Endothelial cell (in vitro differentiated cells): ENCODE measurements at regions not wholly inside any gene's neighbourhood (a gene's known extent, or its start where the extent isn't known, plus 50 kb on each side); places are given as distances from the start of the nearest gene placed in this dataset.
A peak's percentile ranks its signal among the peaks of the same experiment; 100 is the strongest.

Source experiments
- DNase-seq: peaks from one replicate; pipeline ENCODE4 v3.0.0; 2021; ENCODE audit warnings: low spot score
- H3K27ac Mint-ChIP-seq: one replicate; pipeline ENCODE4 v1.8.0; 2021; ENCODE audit warnings: mixed read lengths, inconsistent platforms; ENCODE audit not compliant: unreplicated experiment
- H3K27me3 Mint-ChIP-seq: one replicate; pipeline ENCODE4 v1.8.0; 2021; ENCODE audit warnings: mild to moderate bottlenecking, moderate library complexity, mixed read lengths, inconsistent platforms; ENCODE audit not compliant: unreplicated experiment
- H3K36me3 Mint-ChIP-seq: one replicate; pipeline ENCODE4 v1.8.0; 2021; ENCODE audit warnings: mild to moderate bottlenecking, low read depth, mixed read lengths, inconsistent platforms; ENCODE audit not compliant: unreplicated experiment
- H3K4me1 Mint-ChIP-seq: one replicate; pipeline ENCODE4 v1.8.0; 2021; ENCODE audit warnings: mild to moderate bottlenecking, mixed read lengths, inconsistent platforms; ENCODE audit not compliant: unreplicated experiment
- H3K4me3 Mint-ChIP-seq: one replicate; pipeline ENCODE4 v1.8.0; 2021; ENCODE audit warnings: mild to moderate bottlenecking, mixed read lengths, inconsistent platforms; ENCODE audit not compliant: unreplicated experiment
- H3K9me3 Mint-ChIP-seq: one replicate; pipeline ENCODE4 v1.8.0; 2021; ENCODE audit warnings: mixed read lengths, inconsistent platforms; ENCODE audit not compliant: unreplicated experiment
- CTCF ChIP-seq: fragments of 200-600 bp; sonication (generic); IDR thresholded peaks from one replicate; pipeline ENCODE4 v1.5.0; 2021; ENCODE audit warnings: antibody characterized with exemption; ENCODE audit not compliant: unreplicated experiment

- peaks cover 4% of the 10 kb centered on the region for H3K9me3 Mint-ChIP-seq
- no peak for DNase-seq
- no peak for TF ChIP-seq CTCF
- peaks cover 5% of the 10 kb centered on the region for H3K4me1 Mint-ChIP-seq
- no peak overlapping the region for H3K27ac Mint-ChIP-seq
- peak overlapping the region; percentile 82 for H3K4me3 Mint-ChIP-seq
- peaks cover 3% of the 10 kb centered on the region for H3K27me3 Mint-ChIP-seq
- H3K36me3 Mint-ChIP-seq, result peaks cover 3% of the 10 kb centered on the region
These were observed 175.8 kb upstream of the IER5L start for GRCh38 chr9:129353697-129354336.

- Mint-ChIP-seq H3K4me3 (no peak overlapping the region), H3K27ac (peak overlapping the region; percentile 61), H3K27me3 (peaks cover 5% of the 10 kb centered on the region), H3K36me3 (peaks cover 3% of the 10 kb centered on the region), H3K4me1 (peaks cover 5% of the 10 kb centered on the region), H3K9me3 (peaks cover 4% of the 10 kb centered on the region)
- DNase-seq, result peak; percentile 77
- no peak for TF ChIP-seq CTCF
These were observed 174.2 kb upstream of the IER5L start for GRCh38 chr9:129352146-129352865.

GRCh38 chr9:129351642-129352145, 173.6 kb upstream of the IER5L start:
- peaks cover 4% of the 10 kb centered on the region for H3K9me3 Mint-ChIP-seq
- no peak for TF ChIP-seq CTCF
- H3K4me3 Mint-ChIP-seq, result peak overlapping the region; percentile 82
- peak; percentile 38 for DNase-seq
- peaks cover 3% of the 10 kb centered on the region for H3K36me3 Mint-ChIP-seq
- H3K27ac Mint-ChIP-seq, result peak overlapping the region; percentile 61
- H3K27me3 Mint-ChIP-seq, result peaks cover 5% of the 10 kb centered on the region
- peaks cover 5% of the 10 kb centered on the region for H3K4me1 Mint-ChIP-seq

GRCh38 chr9:129351058-129351641, 173.1 kb upstream of the IER5L start:
- DNase-seq, result peak; percentile 40
- H3K9me3 Mint-ChIP-seq, result peaks cover 4% of the 10 kb centered on the region
- H3K36me3 Mint-ChIP-seq, result peaks cover 3% of the 10 kb centered on the region
- H3K4me3 Mint-ChIP-seq, result no peak overlapping the region
- no peak for TF ChIP-seq CTCF
- peaks cover 5% of the 10 kb centered on the region for H3K27me3 Mint-ChIP-seq
- H3K4me1 Mint-ChIP-seq, result peaks cover 5% of the 10 kb centered on the region
- H3K27ac Mint-ChIP-seq, result no peak overlapping the region
